ENCODE measurements at regions not wholly inside any gene's neighbourhood (a gene's known extent, or its start where the extent isn't known, plus 50 kb on each side); places are given as distances from the start of the nearest gene placed in this dataset.

- TF ChIP-seq ZNF529 (tag by site-specific recombination; IDR thresholded peaks at IDR 0.05; ENCODE audit: insufficient replicate concordance) (no peak), CTCF (tag by site-specific recombination; IDR thresholded peaks at IDR 0.05) (no peak), ZBTB7A (tag by site-specific recombination; IDR thresholded peaks at IDR 0.05; ENCODE audit: low read depth) (no peak), ZNF76 (tag by site-specific recombination; IDR thresholded peaks at IDR 0.05; ENCODE audit: borderline replicate concordance, low read depth) (no peak)
Measured at GRCh38 chr7:92997152-92997551, 120.6 kb downstream of the SAMD9 start.
